AG08396 (cell line): ENCODE measurements at regions not wholly inside any gene's neighbourhood (a gene's known extent, or its start where the extent isn't known, plus 50 kb on each side); places are given as distances from the start of the nearest gene placed in this dataset.
"Not testable (repeated sequence)": the region's sequence is repeated elsewhere in the genome, so short reads cannot be mapped to it uniquely, and the experiment has no call there.

Source experiments
- DNase-seq: peaks from one replicate; pipeline ENCODE4 v3.0.0; 2012; ENCODE audit warnings: low spot score, mixed read lengths

DNA sequence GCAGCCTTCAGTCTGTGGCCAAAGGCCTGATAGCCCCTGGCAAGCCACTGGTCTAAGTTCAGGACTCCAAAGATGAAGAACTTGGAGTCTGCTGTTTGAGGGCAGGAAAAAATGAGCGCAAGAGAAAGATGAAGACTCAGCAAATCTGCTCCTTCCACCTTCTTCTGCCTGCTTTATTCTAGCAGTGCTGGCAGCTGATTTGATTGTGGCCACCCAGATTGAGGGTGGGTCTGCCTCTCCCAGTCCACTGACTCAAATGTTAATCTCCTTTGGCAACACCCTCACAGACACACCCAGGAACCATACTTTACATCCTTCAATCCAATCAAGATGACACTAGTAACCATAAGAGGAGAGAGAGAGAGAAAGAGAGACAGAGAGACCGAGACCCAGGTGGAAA lies 127.6 kb downstream of the UTP18 start:
- DNase-seq = no peak

GRCh38 chr17:51389875-51390274 lies 129.5 kb downstream of the UTP18 start:
- DNase-seq = no peak

DNA sequence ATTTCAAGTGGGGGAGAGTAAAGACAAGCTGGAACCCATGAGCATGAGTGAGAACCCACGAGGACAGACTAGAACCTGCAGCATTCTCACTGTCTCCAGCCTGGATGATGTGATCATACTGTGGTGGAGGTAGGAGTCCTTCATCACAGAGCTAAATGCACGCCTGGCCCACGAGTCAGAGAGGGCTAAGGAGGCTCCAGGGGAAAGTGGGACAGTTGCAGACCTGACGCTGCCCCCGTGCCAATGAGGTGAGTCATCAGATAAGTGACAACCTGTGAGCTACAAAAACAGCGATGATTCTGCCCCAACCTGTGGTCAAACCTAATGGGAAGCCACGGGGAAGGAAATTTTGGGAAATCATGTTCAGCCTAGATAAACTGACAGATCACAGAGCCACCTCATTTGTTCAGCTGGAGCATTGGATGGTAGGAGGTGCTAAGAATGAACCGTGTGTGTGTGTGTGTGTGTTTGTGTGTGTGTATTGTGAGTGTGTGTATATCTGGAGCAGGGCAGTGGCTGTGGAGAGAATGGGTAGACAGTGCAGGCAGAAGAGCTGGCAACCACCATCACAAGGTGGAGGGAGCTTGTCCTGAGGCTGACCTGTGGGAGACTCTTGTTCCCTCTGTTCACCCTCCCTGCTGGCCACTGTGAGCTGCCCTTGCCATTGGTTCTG lies 131.8 kb downstream of the UTP18 start:
- DNase-seq = no peak

DNA sequence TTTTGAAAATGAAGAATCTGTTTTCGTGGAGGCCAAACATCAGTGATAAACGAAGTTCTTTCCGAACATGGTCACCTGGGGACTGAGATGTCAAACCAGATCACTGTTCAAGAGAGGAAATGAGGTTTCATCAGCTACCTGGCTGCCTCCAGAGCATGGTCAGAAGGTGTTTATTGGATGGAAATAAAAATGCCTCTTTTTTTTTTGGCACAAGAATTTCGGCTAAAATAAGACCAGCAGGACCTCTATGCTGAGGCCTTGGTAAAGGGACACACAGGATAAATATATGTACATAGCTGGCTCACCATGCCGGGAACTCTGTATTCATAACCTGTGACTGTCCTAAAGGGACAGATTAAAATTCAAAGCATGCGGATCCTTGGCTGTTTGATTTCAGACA lies 135.3 kb downstream of the UTP18 start:
- DNase-seq = no peak

- DNase-seq = peak; percentile 24
Observed at GRCh38 chr17:51397361-51398127, 137.2 kb downstream of the UTP18 start.

GRCh38 chr17:51398128-51398525 lies 137.8 kb downstream of the UTP18 start:
- no peak for DNase-seq

DNA sequence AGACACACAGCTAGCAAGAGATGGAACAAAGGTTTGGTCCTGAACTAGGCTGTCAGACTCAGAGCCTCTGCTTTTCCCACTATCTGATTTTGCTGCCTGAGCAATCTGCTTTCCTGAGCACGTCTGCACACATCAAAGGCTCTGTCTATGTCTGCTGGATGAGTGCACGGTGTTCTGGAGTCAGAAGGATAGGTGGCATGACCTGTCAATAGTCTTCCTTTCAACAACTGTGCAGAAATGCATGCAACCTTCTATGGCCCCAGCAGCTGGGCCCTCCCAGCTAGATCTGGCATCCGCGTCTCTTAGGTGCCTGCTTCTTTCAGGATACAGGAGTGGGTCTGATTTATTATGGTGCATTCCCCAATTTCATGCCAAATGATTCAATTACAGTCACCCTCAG lies 138.3 kb downstream of the UTP18 start:
- DNase-seq = no peak

- DNase-seq = no peak
Observed at GRCh38 chr17:51401279-51401678, 140.9 kb downstream of the UTP18 start.

- no peak for DNase-seq
Observed at GRCh38 chr17:51402899-51403298, 142.6 kb downstream of the UTP18 start.

DNA sequence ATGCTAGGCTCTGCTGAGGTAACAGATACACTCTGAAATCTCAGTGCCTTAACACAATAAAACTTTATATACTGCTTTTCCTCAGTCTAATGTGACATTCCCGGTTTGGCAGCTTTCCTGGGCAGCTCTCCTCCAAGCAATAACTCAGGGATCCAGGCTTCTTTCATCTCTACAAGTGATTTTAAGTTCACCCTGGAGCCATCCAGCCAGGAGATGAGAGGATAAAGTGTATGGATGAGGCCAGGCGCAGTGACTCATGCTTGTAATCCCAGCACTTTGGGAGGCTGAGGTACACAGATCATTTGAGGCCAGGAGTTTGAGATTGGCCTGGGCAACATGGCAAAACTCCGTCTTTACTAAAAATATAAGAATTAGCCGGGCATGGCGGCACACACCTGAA lies 147.2 kb downstream of the UTP18 start:
- DNase-seq = no peak

DNA sequence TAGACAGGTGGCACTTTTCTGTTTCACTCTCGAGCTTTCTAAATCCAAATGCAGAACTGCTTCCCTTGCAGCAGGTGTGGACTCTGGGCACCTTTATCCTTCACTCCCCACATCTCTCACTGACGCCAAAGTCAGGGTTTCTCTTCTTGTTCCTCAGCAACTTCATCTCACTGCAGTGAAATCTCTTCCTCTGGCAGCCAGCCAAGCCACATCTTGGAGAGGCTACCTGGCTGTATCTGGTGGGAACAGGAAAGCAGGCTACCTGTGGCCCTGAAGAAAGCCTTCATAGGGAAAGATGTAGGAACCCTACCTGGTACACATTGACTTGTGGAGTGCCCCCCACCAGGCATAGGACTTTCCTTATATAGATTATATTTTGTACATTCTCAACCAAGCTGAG lies 159.1 kb downstream of the UTP18 start:
- DNase-seq = no peak

- no peak for DNase-seq
Observed at GRCh38 chr17:51421525-51421924, 161.2 kb downstream of the UTP18 start.

DNA sequence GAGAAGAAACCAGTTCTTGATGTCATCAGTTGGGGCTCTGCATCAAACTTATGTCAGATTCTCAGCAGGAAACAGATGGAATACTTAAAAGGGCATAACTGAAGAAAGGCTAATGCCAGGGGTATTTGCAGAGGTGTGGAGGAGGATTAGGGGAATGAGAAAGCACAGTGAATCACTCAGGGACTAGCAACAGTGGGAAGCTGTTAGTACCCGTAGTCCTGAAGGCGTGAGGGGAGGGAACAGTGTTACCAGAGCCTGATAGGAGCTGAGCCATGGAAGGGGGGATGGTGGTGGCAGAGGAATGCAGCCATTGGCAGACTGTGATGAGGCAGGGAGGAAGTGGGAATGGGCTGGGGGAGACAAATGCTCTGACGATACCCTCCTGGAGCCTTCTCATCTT lies 162.3 kb downstream of the UTP18 start:
- no peak for DNase-seq

DNA sequence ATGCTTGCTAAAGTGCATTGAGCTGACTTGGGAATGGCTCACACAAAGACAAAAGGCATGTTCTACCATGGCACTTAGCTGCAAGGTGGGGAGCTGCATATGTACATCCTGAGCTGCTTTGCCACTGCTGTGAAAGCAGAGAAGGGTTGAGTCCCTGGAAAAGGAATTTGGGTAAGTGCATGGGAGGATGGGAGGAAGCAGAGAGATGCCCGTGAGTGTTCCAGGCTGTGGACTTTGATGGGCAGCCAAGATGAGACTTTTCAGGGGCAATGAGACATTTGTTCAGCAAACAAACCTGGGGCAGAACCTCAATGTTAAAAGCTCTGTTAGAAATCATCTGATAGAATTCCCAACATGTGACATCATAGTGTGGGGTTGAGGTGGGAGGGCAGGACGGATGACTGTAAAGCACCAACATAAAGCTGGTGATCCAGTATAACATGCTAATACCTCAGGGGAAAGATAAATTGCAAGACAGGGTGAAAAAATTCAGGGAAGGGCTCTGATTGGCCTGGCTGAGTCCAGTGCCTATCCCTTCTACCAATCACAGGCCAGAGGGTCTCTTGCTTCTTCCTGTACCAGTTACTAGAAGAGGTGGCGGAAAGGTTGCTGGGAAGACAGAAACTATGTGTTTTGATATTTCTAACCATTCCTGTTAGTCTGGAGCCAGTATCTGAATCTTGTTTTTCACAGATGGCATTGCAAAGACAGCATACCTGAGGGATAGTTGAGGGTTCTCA lies 163.2 kb downstream of the UTP18 start:
- DNase-seq = no peak

DNA sequence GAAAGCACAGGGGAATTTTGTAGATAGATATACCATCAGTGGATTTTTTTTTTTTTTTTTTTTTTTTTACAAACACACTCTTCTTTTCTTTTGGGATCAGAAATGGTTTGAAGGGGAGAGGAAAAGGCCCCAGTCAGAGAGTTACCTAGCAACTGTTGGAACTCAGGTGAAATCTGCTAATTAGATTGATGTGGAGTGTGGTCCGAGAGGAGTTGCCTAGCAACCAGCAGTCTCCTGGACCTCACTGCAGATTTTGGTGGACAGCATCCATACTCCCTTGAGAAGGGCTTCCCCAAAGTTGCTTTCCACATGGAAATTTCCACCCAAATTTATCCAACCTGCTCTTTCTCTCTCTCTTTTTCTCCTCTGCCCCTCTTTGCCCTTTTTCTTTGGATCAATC lies 165.4 kb downstream of the UTP18 start:
- DNase-seq = no peak

DNA sequence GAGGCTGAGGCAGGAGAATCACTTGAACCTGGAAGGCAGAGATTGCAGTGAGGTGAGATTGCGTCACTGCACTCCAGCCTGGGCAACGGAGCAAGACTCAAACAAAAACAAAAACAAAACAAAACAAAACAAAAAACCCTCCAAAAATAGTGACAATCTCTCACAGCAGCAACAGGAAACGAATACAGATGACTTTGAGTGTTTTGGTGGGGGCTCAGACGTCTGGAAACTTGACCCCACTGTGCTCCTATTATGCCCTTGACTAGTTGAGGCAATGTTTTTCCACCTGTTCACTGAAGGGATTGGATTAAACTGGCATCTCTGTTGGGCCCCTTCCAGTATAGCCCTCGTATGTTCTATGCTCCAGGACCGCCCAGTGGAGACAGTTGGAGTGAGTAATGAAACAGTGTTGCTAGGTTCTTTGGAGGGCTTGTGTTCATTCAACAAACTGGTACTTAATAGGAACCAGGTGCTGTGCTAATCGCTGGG lies 167.0 kb downstream of the UTP18 start:
- DNase-seq = no peak

- DNase-seq = no peak
Observed at GRCh38 chr17:51427856-51428255, 167.5 kb downstream of the UTP18 start.

DNA sequence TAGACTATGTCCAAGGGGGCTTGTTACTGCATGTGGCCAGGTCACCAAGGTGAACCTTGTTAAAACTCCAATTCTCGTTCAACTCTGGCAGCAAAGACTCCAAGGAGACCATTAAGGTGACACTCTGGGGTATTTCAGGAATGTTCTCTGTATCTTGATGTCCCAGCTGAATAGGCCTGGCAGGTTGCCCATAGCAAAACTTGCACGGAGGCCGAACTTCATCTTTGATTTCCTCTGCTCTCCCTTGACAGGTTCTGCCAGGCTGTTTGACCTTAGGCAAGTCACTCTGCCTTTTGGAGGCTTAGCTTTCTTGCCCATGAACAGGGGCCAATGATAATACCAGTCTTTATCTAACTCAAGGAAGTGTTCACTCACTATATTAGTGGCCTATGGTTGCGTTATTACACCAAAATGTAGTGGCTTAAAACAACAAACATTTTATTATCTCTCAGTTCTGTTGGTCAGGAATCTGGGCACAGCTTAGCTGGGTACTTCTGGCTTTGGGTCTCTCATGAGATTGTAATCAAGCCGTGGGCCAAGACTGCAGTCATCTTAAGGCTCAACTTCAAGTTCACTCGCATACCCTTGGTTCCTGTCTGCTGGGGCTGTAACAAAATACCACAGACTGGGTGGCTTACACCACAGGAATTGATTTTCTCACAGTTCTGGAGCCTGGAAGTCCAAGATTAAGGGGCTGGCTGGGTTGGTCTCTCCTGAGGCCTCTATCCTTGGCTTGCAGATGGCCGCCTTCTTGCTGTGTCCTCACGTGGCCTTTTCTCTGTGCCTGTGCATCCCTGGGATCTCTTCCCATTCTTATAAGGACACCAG lies 168.5 kb downstream of the UTP18 start:
- DNase-seq = no peak

DNA sequence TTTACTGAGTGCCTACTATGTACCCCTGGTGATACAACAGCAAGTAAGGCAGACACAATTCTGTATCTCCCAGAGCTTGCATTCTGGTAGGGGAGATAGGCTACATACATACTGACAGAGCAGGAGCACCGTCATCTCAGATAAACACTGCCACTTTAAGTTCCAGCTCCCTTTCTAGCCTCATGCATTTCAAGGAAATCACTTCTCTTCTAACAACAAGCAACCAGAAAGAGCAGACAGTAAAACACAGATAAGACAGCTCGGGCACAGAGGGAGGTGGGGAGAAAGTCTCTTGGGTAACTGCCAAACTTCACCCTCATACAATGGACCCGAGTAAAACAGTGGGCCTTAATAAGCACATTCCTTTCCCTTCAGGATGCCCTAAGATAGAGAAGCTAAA lies 169.6 kb downstream of the UTP18 start:
- DNase-seq = not testable (repeated sequence)

GRCh38 chr17:51430591-51430990 lies 170.2 kb downstream of the UTP18 start:
- no peak for DNase-seq

DNA sequence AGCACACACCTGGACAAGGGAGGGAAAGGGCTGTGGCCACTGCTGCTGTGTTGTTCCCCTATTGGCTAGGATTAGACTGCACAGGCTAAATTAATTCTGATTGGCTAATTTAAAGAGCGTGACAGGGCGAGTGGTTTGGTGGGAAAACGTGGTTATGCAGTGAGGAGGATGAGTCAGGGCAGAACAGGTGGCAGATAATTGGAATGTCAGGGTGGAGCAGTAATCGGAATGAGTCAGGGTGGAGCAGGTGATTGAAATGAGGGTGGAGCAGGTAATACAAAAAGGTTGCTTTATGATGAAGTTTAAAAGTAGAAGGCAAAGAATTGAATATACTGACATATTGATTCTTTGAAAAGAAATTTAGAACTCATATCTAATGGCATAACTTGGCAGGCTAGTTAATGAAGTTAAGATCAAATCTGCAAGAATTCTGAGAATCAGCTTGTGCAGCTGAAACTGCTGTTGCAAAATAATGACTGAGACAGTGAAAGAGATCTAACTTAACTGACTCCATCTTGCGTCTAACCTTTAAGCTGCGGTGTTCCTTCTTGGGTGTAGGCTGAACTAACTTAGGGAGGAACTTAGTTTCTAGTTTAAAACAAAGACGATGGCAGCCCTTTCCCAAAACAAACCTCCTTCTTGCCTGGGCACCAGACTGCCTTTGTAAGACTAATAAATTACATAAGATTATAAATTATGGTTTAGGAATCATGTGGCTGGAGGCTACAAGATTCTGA lies 174.3 kb downstream of the UTP18 start:
- DNase-seq = no peak
